ENCODE measurements at regions not wholly inside any gene's neighbourhood (a gene's known extent, or its start where the extent isn't known, plus 50 kb on each side); places are given as distances from the start of the nearest gene placed in this dataset.

GRCh38 chr7:13069841-13070240, 382.4 kb downstream of the ARL4A start:
- TF ChIP-seq REST (IDR thresholded peaks at IDR 0.05; ENCODE audit: unreplicated experiment): no peak
- no peak for TF ChIP-seq POLR2AphosphoS5 (IDR thresholded peaks at IDR 0.05; ENCODE audit: low read depth)

All from GM23338 (cell line).